ENCODE measurements at regions not wholly inside any gene's neighbourhood (a gene's known extent, or its start where the extent isn't known, plus 50 kb on each side); places are given as distances from the start of the nearest gene placed in this dataset.

GRCh38 chr2:167678158-167678557 lies 569.2 kb downstream of the STK39 start:
- no peak overlapping the region for H3K4me3 Mint-ChIP-seq
- peaks cover 34% of the 10 kb centered on the region for H3K4me1 Mint-ChIP-seq
- H3K9me3 Mint-ChIP-seq, result no peaks in the 10 kb centered on the region
- H3K27me3 Mint-ChIP-seq (ENCODE audit: low read depth), result no peaks in the 10 kb centered on the region
- no peak for DNase-seq (ENCODE audit: low read depth, low spot score)
- TF ChIP-seq, protein P1, sequence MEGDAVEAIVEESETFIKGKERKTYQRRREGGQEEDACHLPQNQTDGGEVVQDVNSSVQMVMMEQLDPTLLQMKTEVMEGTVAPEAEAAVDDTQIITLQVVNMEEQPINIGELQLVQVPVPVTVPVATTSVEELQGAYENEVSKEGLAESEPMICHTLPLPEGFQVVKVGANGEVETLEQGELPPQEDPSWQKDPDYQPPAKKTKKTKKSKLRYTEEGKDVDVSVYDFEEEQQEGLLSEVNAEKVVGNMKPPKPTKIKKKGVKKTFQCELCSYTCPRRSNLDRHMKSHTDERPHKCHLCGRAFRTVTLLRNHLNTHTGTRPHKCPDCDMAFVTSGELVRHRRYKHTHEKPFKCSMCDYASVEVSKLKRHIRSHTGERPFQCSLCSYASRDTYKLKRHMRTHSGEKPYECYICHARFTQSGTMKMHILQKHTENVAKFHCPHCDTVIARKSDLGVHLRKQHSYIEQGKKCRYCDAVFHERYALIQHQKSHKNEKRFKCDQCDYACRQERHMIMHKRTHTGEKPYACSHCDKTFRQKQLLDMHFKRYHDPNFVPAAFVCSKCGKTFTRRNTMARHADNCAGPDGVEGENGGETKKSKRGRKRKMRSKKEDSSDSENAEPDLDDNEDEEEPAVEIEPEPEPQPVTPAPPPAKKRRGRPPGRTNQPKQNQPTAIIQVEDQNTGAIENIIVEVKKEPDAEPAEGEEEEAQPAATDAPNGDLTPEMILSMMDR (conservative IDR thresholded peaks at IDR 0.05), result no peak
- no peaks in the 10 kb centered on the region for H3K36me3 Mint-ChIP-seq (ENCODE audit: low read depth)
- H3K27ac Mint-ChIP-seq (ENCODE audit: unreplicated experiment), result no peak overlapping the region

DNA sequence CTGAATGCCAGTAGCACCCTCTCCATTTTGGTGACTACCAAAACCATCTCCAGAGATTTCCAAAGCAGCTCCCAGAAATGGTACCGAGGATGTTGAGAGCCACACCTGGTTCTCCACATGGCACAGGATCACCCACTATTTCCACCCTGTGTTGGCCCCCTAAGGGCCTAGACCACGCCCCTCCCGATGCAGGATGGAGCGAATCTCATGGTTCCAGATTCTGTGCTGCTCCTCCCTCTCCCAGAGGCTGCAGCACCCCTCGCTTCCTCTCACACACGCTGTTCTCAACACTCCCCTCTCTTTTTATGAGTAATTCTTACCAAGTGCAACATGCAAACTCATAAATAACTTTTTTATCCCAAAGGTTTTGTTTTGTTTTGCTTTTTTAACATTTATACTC lies 571.5 kb downstream of the STK39 start:
- no peak for DNase-seq (ENCODE audit: low read depth, low spot score)
- peaks cover 6% of the 10 kb centered on the region for H3K9me3 Mint-ChIP-seq
- no peaks in the 10 kb centered on the region for H3K36me3 Mint-ChIP-seq (ENCODE audit: low read depth)
- H3K4me1 Mint-ChIP-seq, result peaks cover 15% of the 10 kb centered on the region
- no peak overlapping the region for H3K27ac Mint-ChIP-seq (ENCODE audit: unreplicated experiment)
- TF ChIP-seq, protein P1 (conservative IDR thresholded peaks at IDR 0.05), result no peak
- H3K4me3 Mint-ChIP-seq, result no peak overlapping the region
- H3K27me3 Mint-ChIP-seq (ENCODE audit: low read depth), result no peaks in the 10 kb centered on the region

DNA sequence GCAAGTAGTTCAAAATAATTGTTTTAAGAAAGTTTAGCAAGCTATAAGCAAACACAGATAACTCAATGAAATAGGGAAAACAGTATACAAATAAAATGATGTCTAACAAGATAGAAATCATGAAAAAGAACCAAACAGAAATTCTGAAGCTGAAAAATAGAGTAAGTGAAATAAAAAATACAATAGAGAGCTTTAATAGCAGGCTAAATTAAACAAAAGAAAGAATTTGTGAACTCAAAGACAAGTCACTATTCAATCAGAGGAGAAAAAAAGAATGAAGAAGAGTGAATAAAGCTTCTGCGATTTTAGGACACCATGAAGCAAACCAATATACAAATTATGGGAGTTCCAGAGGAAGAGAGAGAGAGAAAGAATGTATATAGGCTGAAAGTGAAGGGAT lies 576.8 kb downstream of the STK39 start:
- Mint-ChIP-seq H3K9me3 (peaks cover 21% of the 10 kb centered on the region), H3K4me3 (no peak overlapping the region), H3K27ac (ENCODE audit: unreplicated experiment) (no peak overlapping the region), H3K4me1 (no peaks in the 10 kb centered on the region), H3K27me3 (ENCODE audit: low read depth) (no peaks in the 10 kb centered on the region), H3K36me3 (ENCODE audit: low read depth) (peaks cover 18% of the 10 kb centered on the region)
- no peak for DNase-seq (ENCODE audit: low read depth, low spot score)
- TF ChIP-seq, protein P1 (conservative IDR thresholded peaks at IDR 0.05), result no peak

DNA sequence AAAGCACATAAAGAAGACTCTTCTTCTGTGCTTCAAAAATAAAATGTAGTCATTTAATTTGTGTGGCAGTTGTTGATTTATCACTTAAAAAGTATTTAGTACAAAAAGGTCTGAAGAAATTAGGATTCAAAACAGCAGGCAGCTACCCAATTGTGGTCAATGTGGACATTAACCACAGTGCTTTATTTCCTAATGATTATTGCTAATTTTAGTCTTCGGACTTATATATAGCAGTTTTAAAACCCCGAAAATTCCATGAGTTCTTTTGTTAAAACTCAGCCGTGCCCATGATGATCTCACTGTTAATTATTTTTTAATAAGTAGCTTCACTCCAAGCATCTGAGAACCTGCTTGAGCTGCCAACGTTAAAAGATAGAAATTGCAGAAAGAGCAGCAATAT lies 594.3 kb downstream of the STK39 start:
- Mint-ChIP-seq H3K27ac (ENCODE audit: unreplicated experiment) (peak overlapping the region; percentile 39), H3K36me3 (ENCODE audit: low read depth) (peaks cover 22% of the 10 kb centered on the region), H3K4me3 (no peak overlapping the region), H3K27me3 (ENCODE audit: low read depth) (no peaks in the 10 kb centered on the region), H3K4me1 (peaks cover 56% of the 10 kb centered on the region), H3K9me3 (peaks cover 13% of the 10 kb centered on the region)
- DNase-seq (ENCODE audit: low read depth, low spot score), result no peak
- TF ChIP-seq, protein P1 (conservative IDR thresholded peaks at IDR 0.05), result no peak

DNA sequence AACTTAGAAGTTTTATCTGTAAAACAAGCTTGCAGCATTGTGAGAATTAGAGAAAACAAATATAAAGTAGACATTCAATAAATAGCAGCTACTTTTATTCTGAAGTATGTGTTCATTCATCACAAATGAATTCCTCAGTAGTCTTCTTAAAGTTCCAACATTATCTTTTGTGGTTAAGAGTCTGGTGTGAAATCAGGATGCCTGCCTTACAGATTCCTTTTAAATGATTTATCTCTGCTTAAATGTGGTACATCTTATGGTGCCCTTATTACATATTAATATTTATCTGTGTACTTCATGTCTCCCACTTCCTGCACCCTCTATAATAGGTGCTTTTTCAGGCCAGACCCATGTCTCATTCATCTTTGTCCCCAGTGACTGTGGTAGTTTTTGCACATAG lies 595.0 kb downstream of the STK39 start:
- no peak for DNase-seq (ENCODE audit: low read depth, low spot score)
- Mint-ChIP-seq H3K27me3 (ENCODE audit: low read depth) (no peaks in the 10 kb centered on the region), H3K4me1 (peaks cover 63% of the 10 kb centered on the region), H3K27ac (ENCODE audit: unreplicated experiment) (peak overlapping the region; percentile 64), H3K9me3 (peaks cover 13% of the 10 kb centered on the region), H3K4me3 (peak overlapping the region; percentile 9), H3K36me3 (ENCODE audit: low read depth) (peaks cover 25% of the 10 kb centered on the region)
- TF ChIP-seq, protein P1 (conservative IDR thresholded peaks at IDR 0.05), result no peak

Data from neural crest cell (in vitro differentiated cells).